Heart left ventricle (tissue), 16 donors: ENCODE measurements at regions not wholly inside any gene's neighbourhood (a gene's known extent, or its start where the extent isn't known, plus 50 kb on each side); places are given as distances from the start of the nearest gene placed in this dataset.

Source experiments
- ATAC-seq, 4 donors: fragments of 200-7000 bp; cut with Tn5 transposase; one replicate each; pipeline ENCODE4 v1.9.1; 2020 to 2022; ENCODE audit warnings: moderate library complexity in 4 of 4, mild to moderate bottlenecking in 3 of 4, moderate number of reproducible peaks in 1 of 4
- DNase-seq, 5 donors: peaks; one replicate each; pipeline ENCODE4 v3.0.0-alpha.2; 2020
- H3K27ac ChIP-seq, 12 donors: fragments of 200-600 bp; sonication (generic) in 4 of 12; one replicate each; pipeline versions ENCODE4 v1.5.0 to v1.8.0; 2016 to 2022; ENCODE audit warnings: mild to moderate bottlenecking in 2 of 12
- H3K27me3 ChIP-seq, 9 donors: fragments of 200-600 bp; sonication (generic) in 2 of 9; one replicate each; pipeline versions ENCODE4 v1.5.1 to v1.8.0; 2016 to 2022; ENCODE audit warnings: mild to moderate bottlenecking in 3 of 9
- H3K36me3 ChIP-seq, 9 donors: fragments of 200-600 bp; sonication (generic) in 2 of 9; one replicate each; pipeline versions ENCODE4 v1.5.0 to v1.8.0; 2018 to 2022; ENCODE audit warnings: mild to moderate bottlenecking in 2 of 9
- H3K4me1 ChIP-seq, 12 donors: fragments of 200-600 bp; sonication (generic) in 4 of 12; one replicate each; pipeline versions ENCODE4 v1.5.0 to v1.8.0; 2016 to 2022; ENCODE audit warnings: mild to moderate bottlenecking in 3 of 12
- H3K4me3 ChIP-seq, 12 donors: fragments of 200-600 bp; sonication (generic) in 4 of 12; one replicate each; pipeline versions ENCODE4 v1.5.0 to v1.8.0; 2017 to 2022; ENCODE audit warnings: mild to moderate bottlenecking in 9 of 12, moderate library complexity in 4 of 12
- H3K9me3 ChIP-seq, 12 donors: fragments of 200-600 bp; sonication (generic) in 4 of 12; one replicate each; pipeline versions ENCODE4 v1.5.0 to v1.8.0; 2016 to 2022; ENCODE audit warnings: mild to moderate bottlenecking in 1 of 12
- POLR2A ChIP-seq, 2 donors: fragments of 450-650 bp; IDR thresholded peaks; one replicate each; pipeline ENCODE4 v1.6.1; 2017; ENCODE audit warnings: antibody characterized with exemption in 2 of 2, mild to moderate bottlenecking in 2 of 2, moderate library complexity in 2 of 2
- WGBS, 4 donors: extraction: QIAGEN DNeasy Blood & Tissue Kit in 2 of 4; methylation state at CpG; one replicate each; pipeline versions ENCODE4 v1.1.5 to v1.1.7; 2013 to 2018; 5-methylcytosine and 5-hydroxymethylcytosine counted together
- intact Hi-C, 10 donors: fragments of 100-400 bp; cut with DNase I; formaldehyde crosslinking; loops; one replicate each; pipeline versions ENCODE4 v1.11.1 to v1.14.2; 2022
- TF ChIP-seq, protein P1 (sequence below), 12 donors: fragments of 200-600 bp; sonication (generic) in 4 of 12; IDR thresholded peaks; one replicate each; pipeline versions ENCODE4 v1.5.0 to v1.8.0; 2018 to 2022; ENCODE audit warnings: antibody characterized with exemption in 12 of 12, mild to moderate bottlenecking in 5 of 12
- donor health status: ischemic (EF 13 %, LVEDD 7.1; RV severe dilation, severe dysfunction).
- donor health status: healthy with polysubstance abuse.
- donor health status: DM: no; HTN: yes; CAD: no.
- donor health status: DM: no; HTN: no; CAD: no.
- donor health status: ischemic (EF 25% LVEDD 6.9; RV normal size, moderate dysfunction).
- donor health status: ischemic (EF 25% LVEDD 5.7; RV mildly dilated, moderate dysfunction).
- donor health status: healthy.
- donor health status: DM: yes; HTN: yes; CAD: no.
- donor health status: ischemic (EF 35%, LVEDD 5.7; RV mildly dilated, moderate dysfunction).
- donor health status: nonischemic (EF 11% LVEDD 7.7; RV severe dilation, severe dysfunction).
- donor health status: DM: yes; HTN: yes; CAD: no.
- donor health status: PGD.
- donor health status: ischemic (EF 29% LVEDD 5.4; RV normal size, mild dysfunction).
- donor health status: nonischemic (EF 23%, LVEDD 6.1; RV moderate dilation, normal function).

GRCh38 chr5:27269766-27270165 is 231.4 kb upstream of the CDH9 start:
- Histone ChIP-seq H3K9me3 (peaks cover 0 to 6% (median 0%) of the 10 kb centered on the region in 12 donors), H3K4me3 (no peak overlapping the region), H3K36me3 (no peaks in the 10 kb centered on the region), H3K4me1 (no peaks in the 10 kb centered on the region), H3K27ac (no peak overlapping the region), H3K27me3 (no peaks in the 10 kb centered on the region)
- no peak for ATAC-seq
- intact Hi-C loops, result no loop called here
- WGBS, 4 donors, result 90 to 95% (median 91%) methylated on average over 4 of the region's 4 CpGs
- DNase-seq, result no peak
- TF ChIP-seq, protein P1, sequence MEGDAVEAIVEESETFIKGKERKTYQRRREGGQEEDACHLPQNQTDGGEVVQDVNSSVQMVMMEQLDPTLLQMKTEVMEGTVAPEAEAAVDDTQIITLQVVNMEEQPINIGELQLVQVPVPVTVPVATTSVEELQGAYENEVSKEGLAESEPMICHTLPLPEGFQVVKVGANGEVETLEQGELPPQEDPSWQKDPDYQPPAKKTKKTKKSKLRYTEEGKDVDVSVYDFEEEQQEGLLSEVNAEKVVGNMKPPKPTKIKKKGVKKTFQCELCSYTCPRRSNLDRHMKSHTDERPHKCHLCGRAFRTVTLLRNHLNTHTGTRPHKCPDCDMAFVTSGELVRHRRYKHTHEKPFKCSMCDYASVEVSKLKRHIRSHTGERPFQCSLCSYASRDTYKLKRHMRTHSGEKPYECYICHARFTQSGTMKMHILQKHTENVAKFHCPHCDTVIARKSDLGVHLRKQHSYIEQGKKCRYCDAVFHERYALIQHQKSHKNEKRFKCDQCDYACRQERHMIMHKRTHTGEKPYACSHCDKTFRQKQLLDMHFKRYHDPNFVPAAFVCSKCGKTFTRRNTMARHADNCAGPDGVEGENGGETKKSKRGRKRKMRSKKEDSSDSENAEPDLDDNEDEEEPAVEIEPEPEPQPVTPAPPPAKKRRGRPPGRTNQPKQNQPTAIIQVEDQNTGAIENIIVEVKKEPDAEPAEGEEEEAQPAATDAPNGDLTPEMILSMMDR (IDR thresholded peaks at IDR 0.05), result no peak
- no peak for TF ChIP-seq POLR2A (IDR thresholded peaks at IDR 0.05)

GRCh38 chr5:27267209-27267824 is 228.9 kb upstream of the CDH9 start:
- 91 to 98% (median 93%) methylated on average over 12 to 27 of the region's 27 CpGs for WGBS, 4 donors
- H3K27me3 ChIP-seq, result no peaks in the 10 kb centered on the region
- H3K4me3 ChIP-seq, result no peak overlapping the region
- ATAC-seq (no peak), DNase-seq (peak in 1 of 5 donors; percentile 57)
- H3K4me1 ChIP-seq, result no peaks in the 10 kb centered on the region
- H3K27ac ChIP-seq, result no peak overlapping the region
- H3K9me3 ChIP-seq, result peaks cover 0 to 17% (median 0%) of the 10 kb centered on the region in 12 donors
- H3K36me3 ChIP-seq, result no peaks in the 10 kb centered on the region
- TF ChIP-seq, protein P1 (IDR thresholded peaks at IDR 0.05), result no peak
- no peak for TF ChIP-seq POLR2A (IDR thresholded peaks at IDR 0.05)
- intact Hi-C loops, result no loop called here

DNA sequence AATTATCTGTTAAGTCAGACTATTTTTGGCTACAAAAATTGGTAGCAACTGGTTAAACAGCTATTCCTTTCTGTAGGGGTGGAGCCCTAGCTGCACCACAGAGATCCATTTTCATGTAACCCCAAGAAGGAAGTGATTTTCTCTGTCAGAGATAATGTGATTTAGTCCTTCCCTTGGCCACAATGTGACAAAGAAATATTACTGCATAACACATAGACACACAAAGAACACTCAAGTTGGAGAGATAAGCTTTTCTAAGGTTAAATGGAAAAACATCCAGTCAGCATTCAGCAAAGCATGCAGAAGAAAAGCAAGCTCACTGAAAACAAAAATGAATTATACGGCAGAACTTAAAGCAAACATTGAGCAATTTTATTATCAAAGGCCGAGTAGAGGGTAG is 227.8 kb upstream of the CDH9 start:
- Histone ChIP-seq H3K4me3 (no peak overlapping the region), H3K36me3 (no peaks in the 10 kb centered on the region), H3K4me1 (no peaks in the 10 kb centered on the region), H3K9me3 (peaks cover 0 to 18% (median 0%) of the 10 kb centered on the region in 12 donors), H3K27ac (no peak overlapping the region), H3K27me3 (no peaks in the 10 kb centered on the region)
- TF ChIP-seq, protein P1 (IDR thresholded peaks at IDR 0.05), result no peak
- TF ChIP-seq POLR2A (IDR thresholded peaks at IDR 0.05), result no peak
- DNase-seq (no peak), ATAC-seq (no peak)
- WGBS, 4 donors, result 40 to 66% (median 55%) methylated on average over 2 of the region's 2 CpGs
- intact Hi-C loops, result no loop called here

GRCh38 chr5:27257696-27258095 is 219.3 kb upstream of the CDH9 start:
- WGBS, 4 donors, result 65 to 77% (median 74%) methylated on average over 3 of the region's 3 CpGs
- ATAC-seq, result no peak
- Histone ChIP-seq H3K27me3 (no peaks in the 10 kb centered on the region), H3K36me3 (no peaks in the 10 kb centered on the region), H3K4me1 (no peaks in the 10 kb centered on the region), H3K4me3 (no peak overlapping the region), H3K27ac (no peak overlapping the region), H3K9me3 (peaks cover 0 to 10% (median 0%) of the 10 kb centered on the region in 12 donors)
- no peak for DNase-seq
- no peak for TF ChIP-seq POLR2A (IDR thresholded peaks at IDR 0.05)
- TF ChIP-seq, protein P1 (IDR thresholded peaks at IDR 0.05), result no peak
- intact Hi-C loops, result no loop called here
